ENCODE measurements at regions not wholly inside any gene's neighbourhood (a gene's known extent, or its start where the extent isn't known, plus 50 kb on each side); places are given as distances from the start of the nearest gene placed in this dataset.

DNA sequence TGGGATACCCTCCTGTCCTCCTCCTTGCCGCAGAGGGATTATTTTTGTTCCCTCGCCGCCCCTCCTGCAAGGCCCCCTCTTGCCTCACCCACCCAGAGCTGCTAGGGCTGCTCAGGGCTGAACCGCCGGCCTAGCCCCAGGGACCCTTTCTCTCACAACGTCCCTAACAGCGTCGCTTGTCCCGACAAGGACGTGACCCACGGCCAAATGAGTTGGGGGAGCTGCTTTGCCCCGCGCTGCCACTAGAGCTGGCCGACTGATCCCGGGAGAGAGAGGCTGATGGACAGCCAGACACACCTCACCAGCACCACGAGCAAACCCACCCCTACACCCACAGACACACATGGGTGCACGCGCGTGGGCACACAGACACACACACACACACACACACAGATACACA, 154.6 kb upstream of the ALG10B start:
- TF ChIP-seq, protein P1, sequence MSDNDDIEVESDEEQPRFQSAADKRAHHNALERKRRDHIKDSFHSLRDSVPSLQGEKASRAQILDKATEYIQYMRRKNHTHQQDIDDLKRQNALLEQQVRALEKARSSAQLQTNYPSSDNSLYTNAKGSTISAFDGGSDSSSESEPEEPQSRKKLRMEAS (IDR thresholded peaks at IDR 0.05): no peak
- no peak for TF ChIP-seq FOXM1 (IDR thresholded peaks at IDR 0.05; ENCODE audit: borderline replicate concordance, low read depth)
- TF ChIP-seq, protein P2, sequence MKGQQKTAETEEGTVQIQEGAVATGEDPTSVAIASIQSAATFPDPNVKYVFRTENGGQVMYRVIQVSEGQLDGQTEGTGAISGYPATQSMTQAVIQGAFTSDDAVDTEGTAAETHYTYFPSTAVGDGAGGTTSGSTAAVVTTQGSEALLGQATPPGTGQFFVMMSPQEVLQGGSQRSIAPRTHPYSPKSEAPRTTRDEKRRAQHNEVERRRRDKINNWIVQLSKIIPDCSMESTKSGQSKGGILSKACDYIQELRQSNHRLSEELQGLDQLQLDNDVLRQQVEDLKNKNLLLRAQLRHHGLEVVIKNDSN (IDR thresholded peaks at IDR 0.05): no peak
- TF ChIP-seq TCF12 (IDR thresholded peaks at IDR 0.05; ENCODE audit: low read depth): no peak
- no peak for TF ChIP-seq NFIC (IDR thresholded peaks at IDR 0.05)
- TF ChIP-seq, protein P3, sequence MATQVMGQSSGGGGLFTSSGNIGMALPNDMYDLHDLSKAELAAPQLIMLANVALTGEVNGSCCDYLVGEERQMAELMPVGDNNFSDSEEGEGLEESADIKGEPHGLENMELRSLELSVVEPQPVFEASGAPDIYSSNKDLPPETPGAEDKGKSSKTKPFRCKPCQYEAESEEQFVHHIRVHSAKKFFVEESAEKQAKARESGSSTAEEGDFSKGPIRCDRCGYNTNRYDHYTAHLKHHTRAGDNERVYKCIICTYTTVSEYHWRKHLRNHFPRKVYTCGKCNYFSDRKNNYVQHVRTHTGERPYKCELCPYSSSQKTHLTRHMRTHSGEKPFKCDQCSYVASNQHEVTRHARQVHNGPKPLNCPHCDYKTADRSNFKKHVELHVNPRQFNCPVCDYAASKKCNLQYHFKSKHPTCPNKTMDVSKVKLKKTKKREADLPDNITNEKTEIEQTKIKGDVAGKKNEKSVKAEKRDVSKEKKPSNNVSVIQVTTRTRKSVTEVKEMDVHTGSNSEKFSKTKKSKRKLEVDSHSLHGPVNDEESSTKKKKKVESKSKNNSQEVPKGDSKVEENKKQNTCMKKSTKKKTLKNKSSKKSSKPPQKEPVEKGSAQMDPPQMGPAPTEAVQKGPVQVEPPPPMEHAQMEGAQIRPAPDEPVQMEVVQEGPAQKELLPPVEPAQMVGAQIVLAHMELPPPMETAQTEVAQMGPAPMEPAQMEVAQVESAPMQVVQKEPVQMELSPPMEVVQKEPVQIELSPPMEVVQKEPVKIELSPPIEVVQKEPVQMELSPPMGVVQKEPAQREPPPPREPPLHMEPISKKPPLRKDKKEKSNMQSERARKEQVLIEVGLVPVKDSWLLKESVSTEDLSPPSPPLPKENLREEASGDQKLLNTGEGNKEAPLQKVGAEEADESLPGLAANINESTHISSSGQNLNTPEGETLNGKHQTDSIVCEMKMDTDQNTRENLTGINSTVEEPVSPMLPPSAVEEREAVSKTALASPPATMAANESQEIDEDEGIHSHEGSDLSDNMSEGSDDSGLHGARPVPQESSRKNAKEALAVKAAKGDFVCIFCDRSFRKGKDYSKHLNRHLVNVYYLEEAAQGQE (IDR thresholded peaks at IDR 0.05; ENCODE audit: low read depth): no peak
- no peak for TF ChIP-seq EGR1 (IDR thresholded peaks at IDR 0.05)
- TF ChIP-seq RAD21 (IDR thresholded peaks at IDR 0.05; ENCODE audit: low read depth): no peak
- no peak for TF ChIP-seq TEAD4 (IDR thresholded peaks at IDR 0.05)
- no peak for TF ChIP-seq EP300 (IDR thresholded peaks at IDR 0.05; ENCODE audit: borderline replicate concordance)
- no peak for TF ChIP-seq ZBTB7A (IDR thresholded peaks at IDR 0.05; ENCODE audit: low read depth)
- no peak for TF ChIP-seq TAF1 (IDR thresholded peaks at IDR 0.05; ENCODE audit: low read depth)
- TF ChIP-seq CEBPB (IDR thresholded peaks at IDR 0.05): no peak
- no peak for TF ChIP-seq CREB1 (IDR thresholded peaks at IDR 0.05; ENCODE audit: low read depth)
- TF ChIP-seq YY1 (IDR thresholded peaks at IDR 0.05; ENCODE audit: low read depth): no peak

DNA sequence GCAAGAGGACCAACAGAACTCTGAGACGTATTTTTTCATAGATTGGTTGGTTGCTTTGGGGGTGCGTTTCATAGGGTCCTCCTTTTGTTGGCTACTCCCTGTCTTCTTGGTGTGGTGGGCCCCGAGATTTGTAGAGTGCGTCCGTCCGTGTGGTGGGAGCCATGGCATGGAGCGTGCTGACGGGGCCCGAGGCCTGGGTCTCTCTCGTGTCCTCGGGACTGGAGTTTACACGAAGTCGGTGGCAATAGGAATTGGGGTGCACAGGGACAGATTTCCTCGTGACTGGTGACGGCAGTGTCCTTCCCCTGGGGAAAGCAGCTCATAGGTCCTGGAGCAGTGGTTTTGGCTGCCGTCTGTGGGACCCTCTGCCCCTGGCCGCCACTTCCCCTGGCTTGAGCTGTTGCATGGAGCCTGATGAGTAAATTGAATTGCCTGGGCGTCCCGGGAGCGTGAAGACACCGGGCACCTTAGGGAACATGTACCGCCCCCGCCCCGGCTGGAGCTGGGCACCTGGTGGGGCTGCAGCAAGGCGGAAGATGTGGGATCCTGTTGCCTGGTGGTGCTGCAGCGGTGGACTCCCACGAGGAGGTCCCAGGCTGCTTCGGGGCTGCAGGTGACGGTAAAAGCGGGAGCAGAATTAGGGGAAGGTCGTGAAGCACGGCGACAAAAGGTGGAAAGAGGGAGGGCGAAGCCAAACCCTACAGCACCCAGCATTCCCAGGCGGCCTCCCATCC, 153.7 kb upstream of the ALG10B start:
- TF ChIP-seq CREB1 (IDR thresholded peaks at IDR 0.05; ENCODE audit: low read depth): no peak
- no peak for TF ChIP-seq RAD21 (IDR thresholded peaks at IDR 0.05; ENCODE audit: low read depth)
- TF ChIP-seq, protein P2 (IDR thresholded peaks at IDR 0.05): no peak
- no peak for TF ChIP-seq TEAD4 (IDR thresholded peaks at IDR 0.05)
- no peak for TF ChIP-seq EGR1 (IDR thresholded peaks at IDR 0.05)
- no peak for TF ChIP-seq TCF12 (IDR thresholded peaks at IDR 0.05; ENCODE audit: low read depth)
- no peak for TF ChIP-seq NFIC (IDR thresholded peaks at IDR 0.05)
- no peak for TF ChIP-seq CEBPB (IDR thresholded peaks at IDR 0.05)
- no peak for TF ChIP-seq ZBTB7A (IDR thresholded peaks at IDR 0.05; ENCODE audit: low read depth)
- no peak for TF ChIP-seq EP300 (IDR thresholded peaks at IDR 0.05; ENCODE audit: borderline replicate concordance)
- TF ChIP-seq TAF1 (IDR thresholded peaks at IDR 0.05; ENCODE audit: low read depth): no peak
- TF ChIP-seq, protein P3 (IDR thresholded peaks at IDR 0.05; ENCODE audit: low read depth): no peak
- no peak for TF ChIP-seq FOXM1 (IDR thresholded peaks at IDR 0.05; ENCODE audit: borderline replicate concordance, low read depth)

DNA sequence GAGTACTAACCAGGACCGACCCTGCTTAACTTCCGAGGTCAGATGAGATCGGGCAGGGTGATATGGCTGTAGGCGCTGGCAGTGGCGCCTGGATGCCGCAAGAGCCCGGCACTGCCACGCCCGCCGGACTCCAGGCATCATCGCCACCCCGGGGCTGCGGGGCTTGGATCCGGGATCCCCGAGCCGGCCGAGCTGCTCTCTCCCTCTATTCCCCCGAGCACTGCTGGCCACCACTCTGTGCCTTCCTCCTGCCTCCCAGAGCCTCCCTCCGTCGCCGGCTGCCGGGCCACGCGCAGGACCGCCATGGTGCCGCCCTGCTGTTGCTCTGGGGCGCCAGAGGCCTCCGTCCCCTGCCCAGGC, 153.2 kb upstream of the ALG10B start:
- TF ChIP-seq, protein P1 (IDR thresholded peaks at IDR 0.05): no peak
- TF ChIP-seq EGR1 (IDR thresholded peaks at IDR 0.05): no peak
- TF ChIP-seq NFIC (IDR thresholded peaks at IDR 0.05): no peak
- TF ChIP-seq TCF12 (IDR thresholded peaks at IDR 0.05; ENCODE audit: low read depth): no peak
- TF ChIP-seq YY1 (IDR thresholded peaks at IDR 0.05; ENCODE audit: low read depth): no peak
- TF ChIP-seq, protein P3 (IDR thresholded peaks at IDR 0.05; ENCODE audit: low read depth): no peak
- TF ChIP-seq FOXM1 (IDR thresholded peaks at IDR 0.05; ENCODE audit: borderline replicate concordance, low read depth): no peak
- TF ChIP-seq CREB1 (IDR thresholded peaks at IDR 0.05; ENCODE audit: low read depth): no peak
- TF ChIP-seq TAF1 (IDR thresholded peaks at IDR 0.05; ENCODE audit: low read depth): no peak
- TF ChIP-seq, protein P2 (IDR thresholded peaks at IDR 0.05): no peak
- no peak for TF ChIP-seq CEBPB (IDR thresholded peaks at IDR 0.05)
- TF ChIP-seq EP300 (IDR thresholded peaks at IDR 0.05; ENCODE audit: borderline replicate concordance): no peak

Data from Ishikawa (cell line).